Suppressor macrophage (primary cell): ENCODE measurements at regions not wholly inside any gene's neighbourhood (a gene's known extent, or its start where the extent isn't known, plus 50 kb on each side); places are given as distances from the start of the nearest gene placed in this dataset.

ENCODE experiments used
- DNase-seq, 4 experiments: peaks; one replicate each; pipeline ENCODE4 v3.0.0-alpha.2; 2020 to 2022

- DNase-seq, result no peak
Observed at GRCh38 chr2:10985901-10986535, 74.3 kb downstream of the KCNF1 start.

DNA sequence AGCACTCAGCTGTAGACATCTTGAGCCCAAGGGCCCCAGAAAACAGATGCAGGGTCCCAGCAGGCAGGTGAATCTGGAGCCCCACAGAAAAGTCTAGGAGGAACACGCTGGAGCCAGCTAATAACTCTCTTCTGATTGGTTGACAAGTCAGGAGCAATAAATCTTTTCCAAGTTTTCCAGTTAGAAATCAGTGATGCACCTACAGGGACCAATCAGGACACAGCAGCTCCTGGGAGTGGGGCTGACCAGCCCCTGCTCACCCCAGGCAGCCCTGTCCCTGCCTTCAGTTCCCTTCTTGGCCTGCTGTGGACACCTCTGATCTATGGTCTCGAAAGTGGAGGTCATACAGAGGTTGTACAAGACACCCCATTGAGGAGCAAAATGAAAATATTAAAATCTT is 75.7 kb downstream of the KCNF1 start:
- DNase-seq, result no peak

GRCh38 chr2:10987861-10988260 is 76.1 kb downstream of the KCNF1 start:
- no peak for DNase-seq

DNA sequence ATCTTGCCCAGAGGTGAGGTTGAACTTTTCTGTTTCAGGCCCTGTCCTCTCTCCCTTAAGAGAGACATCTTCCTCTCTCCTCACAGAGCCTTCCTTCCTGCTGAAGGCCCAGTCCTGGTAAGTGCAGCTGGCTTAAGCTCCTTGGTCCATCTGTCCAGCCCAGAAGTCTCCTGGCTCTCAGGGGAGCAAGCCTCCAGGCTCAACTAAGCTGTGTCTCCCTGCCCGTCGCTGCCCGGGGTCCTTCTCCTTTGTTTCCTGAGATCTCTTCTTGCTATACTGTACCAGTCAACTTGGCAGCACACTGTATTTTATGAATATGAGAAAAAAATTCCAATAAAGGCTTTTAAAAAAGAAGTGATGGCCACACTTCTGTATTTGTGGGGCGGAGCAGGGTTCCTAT is 77.4 kb downstream of the KCNF1 start:
- DNase-seq, result no peak

DNA sequence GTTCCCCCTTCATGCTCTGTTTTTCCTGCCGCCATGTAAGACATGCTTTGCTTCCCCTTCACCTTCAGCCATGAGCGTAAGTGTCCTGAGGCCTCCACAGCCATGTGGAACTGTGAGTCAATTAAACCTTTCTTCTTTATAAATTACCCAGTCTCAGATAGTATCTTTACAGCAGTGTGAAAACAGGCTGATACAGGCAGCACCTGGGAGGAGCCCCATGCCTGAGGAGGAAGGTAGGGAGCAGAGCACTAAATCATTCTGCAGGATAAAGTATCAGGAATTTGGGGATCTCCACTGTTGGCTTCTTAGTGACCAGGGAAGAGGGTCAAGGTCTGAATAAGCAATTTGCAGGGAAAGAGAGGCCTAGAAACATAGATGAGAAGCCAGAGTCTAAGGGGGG is 78.0 kb downstream of the KCNF1 start:
- DNase-seq, result no peak

GRCh38 chr2:10990561-10991111 is 78.9 kb downstream of the KCNF1 start:
- DNase-seq, result peak; percentile 4 to 61 (median 38)

- no peak for DNase-seq
Observed at GRCh38 chr2:10992023-10992791, 80.5 kb downstream of the KCNF1 start.

- no peak for DNase-seq
Observed at GRCh38 chr2:10993001-10993481, 81.3 kb downstream of the KCNF1 start.

- no peak for DNase-seq
Observed at GRCh38 chr2:10995366-10995970, 83.7 kb downstream of the KCNF1 start.

- DNase-seq, result peak; percentile 34 to 75 (median 59)
Observed at GRCh38 chr2:11004199-11004598, 92.5 kb downstream of the KCNF1 start.

DNA sequence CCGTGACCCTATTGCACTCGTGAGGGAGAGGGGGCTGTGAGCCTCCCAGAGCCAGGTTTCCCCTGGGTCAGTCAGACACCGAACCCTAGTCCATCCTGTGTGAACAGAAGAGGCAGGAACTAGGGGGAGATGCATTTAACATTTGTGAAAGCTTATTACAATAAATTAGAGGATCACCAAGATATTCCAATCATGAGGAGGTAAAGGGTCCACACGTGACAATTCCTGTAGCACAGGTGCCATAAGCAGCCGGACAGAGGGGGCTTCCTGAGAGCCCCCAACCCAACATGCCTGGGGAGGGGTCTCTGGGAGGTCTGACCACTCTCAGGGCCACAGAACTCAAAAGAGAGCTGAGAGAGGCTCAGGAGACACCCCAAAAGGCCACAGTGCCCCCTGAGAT is 93.3 kb downstream of the KCNF1 start:
- no peak for DNase-seq

GRCh38 chr2:11006191-11006590 is 94.5 kb downstream of the KCNF1 start:
- no peak for DNase-seq

GRCh38 chr2:11007331-11008264 is 95.9 kb downstream of the KCNF1 start:
- no peak for DNase-seq

DNA sequence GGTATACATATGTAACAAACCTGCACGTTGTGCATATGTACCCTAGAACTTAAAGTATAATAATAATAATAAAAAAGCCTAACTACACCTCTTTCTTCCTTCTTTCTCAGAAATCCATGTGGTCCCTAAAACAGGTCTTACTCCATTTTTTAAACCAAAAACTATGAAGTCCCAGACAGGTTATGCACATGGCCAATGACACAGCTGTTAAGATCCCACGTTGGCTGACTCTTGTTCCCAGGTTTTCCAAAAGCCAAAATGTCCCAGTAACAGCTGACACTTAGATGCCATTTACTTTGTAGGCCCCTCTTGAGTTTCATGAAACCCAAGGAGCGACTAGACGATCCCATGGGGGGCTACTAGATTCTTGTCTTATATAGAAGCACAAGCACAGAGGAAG is 97.0 kb downstream of the KCNF1 start:
- DNase-seq, result no peak

GRCh38 chr2:11009176-11009575 is 97.4 kb downstream of the KCNF1 start:
- DNase-seq, result no peak

- no peak for DNase-seq
Observed at GRCh38 chr2:11009891-11010290, 98.2 kb downstream of the KCNF1 start.

DNA sequence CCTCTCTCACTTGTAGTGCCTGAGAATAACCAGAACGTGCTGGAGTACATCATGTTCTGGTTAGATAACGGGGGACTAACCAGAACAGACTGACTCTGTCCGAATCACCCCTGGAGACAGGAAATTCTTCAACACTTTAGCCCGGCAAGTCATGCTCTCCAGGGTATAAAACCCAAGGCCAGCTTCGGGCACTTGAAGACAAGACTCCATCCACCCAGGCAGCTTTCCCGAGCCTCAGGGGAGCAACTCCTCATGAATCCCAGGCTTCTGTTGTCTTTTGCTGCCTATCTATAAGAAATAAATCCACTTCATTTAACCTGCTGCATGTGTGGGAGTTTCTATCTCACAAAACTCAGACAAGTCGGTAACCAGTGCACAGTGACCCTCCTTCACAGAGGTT is 99.6 kb downstream of the KCNF1 start:
- DNase-seq, result no peak

GRCh38 chr2:11012131-11012693 is 100.5 kb downstream of the KCNF1 start:
- DNase-seq, result no peak

DNA sequence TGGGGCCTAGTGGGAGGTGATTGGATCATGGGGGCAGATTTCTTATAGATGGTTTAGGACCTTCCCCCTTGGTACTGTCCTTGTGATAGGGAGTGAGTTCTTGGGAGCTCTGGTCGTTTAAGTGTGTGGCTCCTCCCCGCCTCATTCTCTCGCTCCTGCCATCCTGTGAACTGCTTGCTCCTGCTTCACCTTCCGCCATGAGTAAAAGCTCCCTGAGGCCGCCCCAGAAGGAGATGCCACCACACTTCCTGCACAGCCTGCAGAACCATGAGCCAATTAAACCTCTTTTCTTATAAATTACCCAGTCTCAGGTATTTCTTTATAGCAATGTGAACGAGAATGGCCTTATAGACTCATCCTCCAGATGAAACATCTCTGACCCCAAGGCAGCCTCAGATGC is 101.5 kb downstream of the KCNF1 start:
- no peak for DNase-seq

GRCh38 chr2:11014026-11014425 is 102.3 kb downstream of the KCNF1 start:
- no peak for DNase-seq

DNA sequence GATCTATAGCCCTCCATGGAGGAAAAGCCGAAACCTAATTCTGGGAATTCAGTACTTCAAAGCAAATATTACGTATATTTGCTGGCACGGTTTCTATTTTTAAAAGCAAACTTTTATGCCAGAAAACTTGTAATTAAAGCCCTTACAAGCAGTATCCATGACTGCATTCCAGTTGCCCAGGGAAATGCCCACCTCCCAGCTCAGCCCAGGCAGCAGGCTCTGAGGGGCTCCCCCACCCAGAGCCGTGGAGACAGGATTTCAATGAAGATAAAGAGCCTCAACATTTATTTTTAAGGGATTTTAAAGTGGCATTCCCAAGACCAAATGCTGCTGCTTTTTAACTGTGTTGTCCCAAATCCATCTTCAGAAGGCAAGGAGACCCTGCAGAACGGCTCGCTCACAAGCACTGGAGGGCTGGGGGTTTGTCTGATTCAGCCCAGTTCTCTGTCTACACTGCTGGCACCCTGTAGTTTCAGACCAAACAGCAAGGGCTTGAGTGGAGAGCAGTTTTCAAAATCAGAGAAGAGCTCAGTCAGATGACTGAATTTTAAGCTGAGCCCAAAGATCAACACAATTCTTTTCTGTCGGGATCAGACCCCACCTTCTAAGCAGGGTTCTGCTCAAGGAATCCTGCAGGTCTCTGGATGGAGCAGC is 105.1 kb downstream of the KCNF1 start:
- no peak for DNase-seq

DNA sequence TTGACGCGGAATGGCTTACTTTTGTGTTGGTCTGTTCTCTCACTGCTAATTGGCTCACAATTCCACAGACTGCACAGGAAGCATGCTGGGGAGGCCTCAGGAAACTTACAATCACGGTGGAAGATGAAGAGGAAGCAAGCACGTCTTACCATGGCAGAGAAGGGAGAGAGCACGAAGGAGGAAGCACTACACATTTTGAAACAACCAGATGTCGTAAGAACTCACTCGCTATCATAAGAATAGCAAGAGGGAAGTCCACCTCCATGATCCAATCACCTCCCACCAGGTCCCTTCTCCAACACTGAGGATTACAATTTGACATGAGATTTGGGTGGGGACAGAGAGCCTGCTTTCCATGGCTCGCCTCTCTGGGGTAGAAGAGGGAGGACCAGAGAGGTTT is 106.2 kb downstream of the KCNF1 start:
- peak; percentile 7 to 54 (median 30) for DNase-seq
